Mucosa of descending colon (tissue), 3 donors: ENCODE measurements at regions not wholly inside any gene's neighbourhood (a gene's known extent, or its start where the extent isn't known, plus 50 kb on each side); places are given as distances from the start of the nearest gene placed in this dataset.
A peak's percentile ranks its signal among the peaks of the same experiment; 100 is the strongest.

Source experiments
- ATAC-seq: fragments of 200-7000 bp; cut with Tn5 transposase; one replicate; pipeline ENCODE4 v1.9.1; 2020; ENCODE audit warnings: mild to moderate bottlenecking, moderate library complexity
- DNase-seq, 3 donors: peaks; one replicate each; pipeline ENCODE4 v3.0.0-alpha.2; 2020
- H3K36me3 ChIP-seq: fragments of 200-600 bp; one replicate; pipeline ENCODE4 v1.8.0; 2021; ENCODE audit warnings: low read depth, mild to moderate bottlenecking
- H3K4me1 ChIP-seq: fragments of 200-600 bp; one replicate; pipeline ENCODE4 v1.8.0; 2021; ENCODE audit warnings: low read depth, mild to moderate bottlenecking
- H3K4me3 ChIP-seq: fragments of 200-600 bp; one replicate; pipeline ENCODE4 v1.8.0; 2021; ENCODE audit warnings: mild to moderate bottlenecking
- H3K9me3 ChIP-seq: fragments of 200-600 bp; one replicate; pipeline ENCODE4 v1.8.0; 2021; ENCODE audit warnings: mild to moderate bottlenecking
- intact Hi-C, 2 donors: fragments of 100-400 bp; cut with DNase I in 1 of 2; cut with micrococcal nuclease in 1 of 2; formaldehyde crosslinking; loops; one replicate each; pipeline versions ENCODE4 v1.11.0 to v1.11.1; 2022; cut with DNase I, micrococcal nuclease
- TF ChIP-seq, protein P1 (sequence below): fragments of 200-600 bp; IDR thresholded peaks from one replicate; pipeline ENCODE4 v1.8.0; 2022; ENCODE audit warnings: antibody characterized with exemption, mild to moderate bottlenecking
- donor health status: DM: no; HTN: no; CAD: no; lungs with moderate emphysema.
- donor health status: DM: no; HTN: no; CAD: no.
- donor health status: DM: no; HTN: yes; CAD: no.

DNA sequence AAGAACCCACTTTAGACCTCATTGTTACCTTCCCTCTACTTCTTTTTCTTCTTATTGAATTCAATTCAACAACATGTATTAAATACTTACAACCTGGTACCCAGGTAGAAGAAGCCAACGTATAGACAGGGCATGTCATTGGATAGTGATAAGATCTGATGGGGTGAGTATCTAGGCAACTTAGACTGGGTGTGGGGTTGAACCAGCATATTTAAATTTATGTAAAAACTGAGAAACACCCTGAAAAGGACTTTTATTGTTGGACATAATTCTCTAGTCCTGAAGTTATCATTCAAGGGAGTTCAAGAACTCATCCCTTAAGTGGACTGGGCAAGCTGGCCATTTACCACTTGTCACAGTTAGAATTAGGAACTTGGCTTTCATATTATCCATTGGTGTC, 139.2 kb downstream of the ZIC5 start:
- no peak for DNase-seq
- no peak for ATAC-seq
- H3K9me3 ChIP-seq: no peaks in the 10 kb centered on the region
- no peaks in the 10 kb centered on the region for H3K36me3 ChIP-seq
- H3K4me3 ChIP-seq: no peak overlapping the region
- TF ChIP-seq, protein P1, sequence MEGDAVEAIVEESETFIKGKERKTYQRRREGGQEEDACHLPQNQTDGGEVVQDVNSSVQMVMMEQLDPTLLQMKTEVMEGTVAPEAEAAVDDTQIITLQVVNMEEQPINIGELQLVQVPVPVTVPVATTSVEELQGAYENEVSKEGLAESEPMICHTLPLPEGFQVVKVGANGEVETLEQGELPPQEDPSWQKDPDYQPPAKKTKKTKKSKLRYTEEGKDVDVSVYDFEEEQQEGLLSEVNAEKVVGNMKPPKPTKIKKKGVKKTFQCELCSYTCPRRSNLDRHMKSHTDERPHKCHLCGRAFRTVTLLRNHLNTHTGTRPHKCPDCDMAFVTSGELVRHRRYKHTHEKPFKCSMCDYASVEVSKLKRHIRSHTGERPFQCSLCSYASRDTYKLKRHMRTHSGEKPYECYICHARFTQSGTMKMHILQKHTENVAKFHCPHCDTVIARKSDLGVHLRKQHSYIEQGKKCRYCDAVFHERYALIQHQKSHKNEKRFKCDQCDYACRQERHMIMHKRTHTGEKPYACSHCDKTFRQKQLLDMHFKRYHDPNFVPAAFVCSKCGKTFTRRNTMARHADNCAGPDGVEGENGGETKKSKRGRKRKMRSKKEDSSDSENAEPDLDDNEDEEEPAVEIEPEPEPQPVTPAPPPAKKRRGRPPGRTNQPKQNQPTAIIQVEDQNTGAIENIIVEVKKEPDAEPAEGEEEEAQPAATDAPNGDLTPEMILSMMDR: no peak
- intact Hi-C loops: no loop called here
- no peaks in the 10 kb centered on the region for H3K4me1 ChIP-seq

DNA sequence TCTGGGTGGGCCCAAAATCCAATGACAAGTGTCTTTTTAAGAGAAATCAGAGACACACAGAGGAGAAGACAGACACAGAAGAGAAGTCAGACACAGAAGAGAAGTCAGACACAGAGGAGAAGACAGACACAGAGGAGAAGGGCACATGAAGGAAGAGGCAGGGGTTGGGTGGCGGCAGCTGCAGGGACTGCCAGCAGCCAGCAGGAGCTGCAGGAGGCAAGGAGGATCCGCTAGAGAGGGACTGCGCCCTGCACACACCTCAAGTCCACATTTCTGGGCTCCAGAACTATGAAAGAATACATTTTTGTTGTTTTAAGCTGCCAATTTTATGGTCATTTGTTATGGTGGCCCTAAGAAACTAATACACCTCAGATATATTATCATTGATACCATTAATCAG, 140.6 kb downstream of the ZIC5 start:
- intact Hi-C loops: no loop called here
- TF ChIP-seq, protein P1: no peak
- DNase-seq: no peak
- H3K9me3 ChIP-seq: no peaks in the 10 kb centered on the region
- ATAC-seq: no peak
- no peaks in the 10 kb centered on the region for H3K4me1 ChIP-seq
- no peak overlapping the region for H3K4me3 ChIP-seq
- no peaks in the 10 kb centered on the region for H3K36me3 ChIP-seq

DNA sequence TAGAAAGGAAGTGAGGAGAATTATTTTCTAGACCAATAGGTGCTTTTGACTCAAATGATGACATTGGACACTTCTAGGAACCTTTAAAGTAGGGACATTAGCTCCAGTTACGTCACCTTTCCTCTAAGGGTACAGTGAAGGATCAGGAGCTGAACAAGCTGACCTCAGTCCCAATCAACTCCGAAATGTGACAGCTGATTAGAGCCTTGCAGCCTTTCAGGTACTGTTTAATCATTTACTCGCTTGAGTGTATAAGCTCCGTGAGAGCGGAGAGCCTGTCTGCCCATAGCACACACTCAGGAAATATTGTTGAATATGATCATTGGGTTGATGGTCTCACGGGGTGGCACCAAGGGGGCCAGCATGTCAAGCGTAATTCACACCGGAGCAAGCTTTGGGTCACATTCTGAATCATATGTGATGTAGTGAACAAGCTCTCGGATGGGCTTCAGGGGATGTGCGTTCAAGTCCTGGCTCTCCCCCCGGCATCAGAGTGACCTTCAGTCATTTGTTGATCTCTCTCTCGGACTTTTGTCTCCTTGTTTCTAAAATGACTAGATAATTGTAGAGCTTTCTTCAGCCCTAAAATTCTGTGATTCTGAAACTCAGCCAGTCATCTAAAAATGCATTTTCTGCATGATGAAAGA, 141.9 kb downstream of the ZIC5 start:
- H3K36me3 ChIP-seq: no peaks in the 10 kb centered on the region
- no peaks in the 10 kb centered on the region for H3K9me3 ChIP-seq
- H3K4me3 ChIP-seq: no peak overlapping the region
- TF ChIP-seq, protein P1: no peak
- no peaks in the 10 kb centered on the region for H3K4me1 ChIP-seq
- intact Hi-C loops: no loop called here
- DNase-seq: no peak
- ATAC-seq: peak; percentile 50

DNA sequence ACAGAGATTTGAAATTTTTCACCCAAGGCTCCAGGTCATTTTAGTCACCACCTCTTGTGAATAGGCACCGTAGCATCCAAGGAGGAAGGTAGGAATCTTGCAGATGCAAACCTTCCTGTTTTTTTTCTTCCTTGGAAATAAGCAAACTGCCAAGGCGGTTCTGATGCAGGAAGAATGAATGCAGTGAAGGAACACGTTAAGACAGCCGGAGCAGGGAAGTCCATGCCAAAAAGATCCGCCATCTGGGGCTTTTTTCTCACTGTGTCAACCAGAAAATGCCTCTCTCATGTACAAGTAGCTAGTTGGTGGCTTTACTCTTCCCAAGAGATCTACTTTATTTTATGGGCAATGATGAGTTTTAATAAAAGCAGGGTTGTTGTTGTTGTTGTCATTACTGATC, 142.4 kb downstream of the ZIC5 start:
- intact Hi-C loops: no loop called here
- H3K4me3 ChIP-seq: no peak overlapping the region
- H3K4me1 ChIP-seq: no peaks in the 10 kb centered on the region
- H3K9me3 ChIP-seq: no peaks in the 10 kb centered on the region
- no peaks in the 10 kb centered on the region for H3K36me3 ChIP-seq
- ATAC-seq (no peak), DNase-seq (no peak)
- TF ChIP-seq, protein P1: no peak

DNA sequence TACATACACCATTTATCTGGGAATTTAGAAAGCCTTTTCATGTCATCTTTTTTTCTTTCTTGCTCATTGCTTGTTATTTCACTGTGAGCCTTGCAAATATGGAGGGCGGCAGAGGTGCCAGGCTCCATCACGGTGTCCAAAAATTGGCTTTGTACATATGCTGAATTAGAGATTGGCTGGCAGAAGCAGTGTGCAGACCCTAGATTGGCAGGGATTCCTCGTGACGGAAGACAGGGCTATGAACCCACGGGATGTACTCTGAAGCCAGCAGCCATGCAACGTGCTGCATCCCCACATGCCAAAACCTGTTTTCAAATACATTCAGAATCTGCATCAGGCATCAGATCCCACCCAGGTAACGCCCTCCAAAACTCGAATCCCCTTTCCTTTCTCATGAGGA, 142.8 kb downstream of the ZIC5 start:
- ATAC-seq (no peak), DNase-seq (no peak)
- Histone ChIP-seq H3K36me3 (no peaks in the 10 kb centered on the region), H3K4me3 (no peak overlapping the region), H3K4me1 (no peaks in the 10 kb centered on the region), H3K9me3 (no peaks in the 10 kb centered on the region)
- TF ChIP-seq, protein P1: no peak
- intact Hi-C loops: no loop called here

DNA sequence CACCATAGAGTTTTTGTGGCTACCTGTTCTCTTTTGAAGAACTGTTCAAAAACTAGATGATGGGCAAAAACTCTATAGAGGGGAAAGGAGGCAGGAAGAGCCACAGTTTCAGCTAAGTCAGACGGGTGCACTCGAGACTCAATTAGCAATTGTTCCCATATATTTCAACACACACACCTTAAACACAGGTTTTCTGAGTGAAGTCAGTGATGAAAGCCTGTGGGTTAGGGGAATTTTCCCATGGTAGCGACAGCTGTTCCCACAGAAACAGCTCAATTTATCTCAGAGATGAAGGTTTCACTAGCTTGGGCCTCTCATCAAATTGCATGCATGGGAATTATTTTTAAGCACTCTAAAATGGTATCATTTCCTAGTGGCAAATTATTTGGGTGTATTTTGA, 143.4 kb downstream of the ZIC5 start:
- no peak for ATAC-seq
- Histone ChIP-seq H3K9me3 (no peaks in the 10 kb centered on the region), H3K4me3 (no peak overlapping the region), H3K4me1 (no peaks in the 10 kb centered on the region), H3K36me3 (no peaks in the 10 kb centered on the region)
- intact Hi-C loops: no loop called here
- TF ChIP-seq, protein P1: no peak
- DNase-seq: no peak
